Mesenteric fat pad (tissue), 1 donor: ENCODE measurements at regions not wholly inside any gene's neighbourhood (a gene's known extent, or its start where the extent isn't known, plus 50 kb on each side); places are given as distances from the start of the nearest gene placed in this dataset.

ENCODE experiments used
- DNase-seq: peaks from one replicate; pipeline ENCODE4 v3.0.0-alpha.2; 2020; ENCODE audit warnings: low spot score
- donor health status: DM: yes; HTN: yes; CAD: no.

GRCh38 chr3:13210221-13210975, 137.2 kb upstream of the IQSEC1 start:
- DNase-seq: no peak

- no peak for DNase-seq
Measured at GRCh38 chr3:13209634-13209997, 136.4 kb upstream of the IQSEC1 start.

GRCh38 chr3:13208706-13209633, 135.7 kb upstream of the IQSEC1 start:
- DNase-seq: no peak

- DNase-seq: no peak
Measured at GRCh38 chr3:13207975-13208705, 134.9 kb upstream of the IQSEC1 start.

GRCh38 chr3:13207578-13207922, 134.3 kb upstream of the IQSEC1 start:
- no peak for DNase-seq

- DNase-seq: no peak
Measured at GRCh38 chr3:13206799-13207577, 133.8 kb upstream of the IQSEC1 start.

- no peak for DNase-seq
Measured at GRCh38 chr3:13205567-13206143, 132.4 kb upstream of the IQSEC1 start.

GRCh38 chr3:13204177-13204581, 130.9 kb upstream of the IQSEC1 start:
- DNase-seq: no peak

- no peak for DNase-seq
Measured at GRCh38 chr3:13203398-13204176, 130.4 kb upstream of the IQSEC1 start.

GRCh38 chr3:13202744-13203397, 129.6 kb upstream of the IQSEC1 start:
- DNase-seq: no peak

- DNase-seq: no peak
Measured at GRCh38 chr3:13201851-13202250, 128.6 kb upstream of the IQSEC1 start.

- no peak for DNase-seq
Measured at GRCh38 chr3:13200946-13201345, 127.7 kb upstream of the IQSEC1 start.

GRCh38 chr3:13200465-13200864, 127.2 kb upstream of the IQSEC1 start:
- DNase-seq: no peak

- no peak for DNase-seq
Measured at GRCh38 chr3:13199899-13200451, 126.7 kb upstream of the IQSEC1 start.

GRCh38 chr3:13199006-13199776, 126.0 kb upstream of the IQSEC1 start:
- no peak for DNase-seq

GRCh38 chr3:13198264-13198879, 125.1 kb upstream of the IQSEC1 start:
- no peak for DNase-seq

GRCh38 chr3:13197795-13198194, 124.6 kb upstream of the IQSEC1 start:
- DNase-seq: no peak

GRCh38 chr3:13197281-13197680, 124.1 kb upstream of the IQSEC1 start:
- no peak for DNase-seq
